HEK293 (cell line): ENCODE measurements at regions not wholly inside any gene's neighbourhood (a gene's known extent, or its start where the extent isn't known, plus 50 kb on each side); places are given as distances from the start of the nearest gene placed in this dataset.

ENCODE experiments used
- CTCF ChIA-PET: fragments of 350-600 bp; formaldehyde crosslinking; extraction: SDS; loops from one replicate; lab custom pipeline; 2021; ENCODE audit warnings: antibody characterized with exemption; lab: Yijun Ruan, JAX
- POLR2A ChIA-PET: fragments of 300-600 bp; formaldehyde crosslinking; extraction: SDS; loops from one replicate; lab custom pipeline; 2020; ENCODE audit warnings: antibody characterized with exemption, inconsistent platforms; lab: Yijun Ruan, JAX
- H3K27ac ChIP-seq: fragments of 200-500 bp; sonication (Bioruptor generic); 2 replicates; pipeline ENCODE4 v1.5.1; 2014; ENCODE audit warnings: low read depth, low read length, control low read depth, inconsistent platforms; ENCODE audit errors: extremely low read depth
- H3K36me3 ChIP-seq, 2 experiments: fragments of 200-500 bp in 1 of 2; sonication (Bioruptor generic) in 1 of 2; 1 replicate in 1 of 2; 2 replicates in 1 of 2; pipeline ENCODE4 v1.5.1; 2014 to 2017; ENCODE audit warnings: inconsistent platforms in 2 of 2, low read length in 2 of 2; ENCODE audit not compliant: control insufficient read depth in 2 of 2, insufficient read depth in 1 of 2
- H3K4me1 ChIP-seq: fragments of 200-500 bp; sonication (Bioruptor generic); 2 replicates; pipeline ENCODE4 v1.5.1; 2014; ENCODE audit warnings: mild to moderate bottlenecking, low read length, inconsistent platforms; ENCODE audit not compliant: control insufficient read depth, insufficient read depth
- H3K4me3 ChIP-seq: 2 replicates; pipeline ENCODE4 v1.5.1; 2011; ENCODE audit warnings: low read depth, mild to moderate bottlenecking, control low read depth, low read length, moderate library complexity
- H3K9me3 ChIP-seq: fragments of 200-500 bp; sonication (Bioruptor generic); 2 replicates; pipeline ENCODE4 v1.5.1; 2014; ENCODE audit warnings: low read depth, low read length, inconsistent platforms; ENCODE audit not compliant: control insufficient read depth, insufficient read depth
- EGR2 ChIP-seq: fragments of 450-650 bp; formaldehyde crosslinking; IDR thresholded peaks from 2 replicates; pipeline ENCODE4 v1.5.1; 2016; ENCODE audit warnings: low read depth, missing biosample characterization, missing genetic modification characterization
- HIC1 ChIP-seq: fragments of 450-650 bp; formaldehyde crosslinking; IDR thresholded peaks from 2 replicates; pipeline ENCODE4 v1.5.1; 2016; ENCODE audit warnings: missing biosample characterization, missing genetic modification characterization
- IKZF3 ChIP-seq: fragments of 450-650 bp; IDR thresholded peaks from 2 replicates; pipeline ENCODE4 v1.5.0; 2018; ENCODE audit warnings: missing biosample characterization, mild to moderate bottlenecking, missing genetic modification characterization, moderate library complexity
- MYNN ChIP-seq: fragments of 450-650 bp; formaldehyde crosslinking; IDR thresholded peaks from 2 replicates; pipeline ENCODE4 v1.5.1; 2016; ENCODE audit warnings: missing biosample characterization, missing genetic modification characterization, borderline replicate concordance
- OSR2 ChIP-seq: fragments of 450-650 bp; formaldehyde crosslinking; IDR thresholded peaks from 2 replicates; pipeline ENCODE4 v1.5.1; 2016; ENCODE audit warnings: missing biosample characterization, missing genetic modification characterization
- RBAK ChIP-seq: fragments of 450-650 bp; formaldehyde crosslinking; IDR thresholded peaks from 2 replicates; pipeline ENCODE4 v1.5.1; 2016; ENCODE audit warnings: missing biosample characterization, missing genetic modification characterization
- ZBTB17 ChIP-seq: fragments of 450-650 bp; formaldehyde crosslinking; IDR thresholded peaks from 2 replicates; pipeline ENCODE4 v1.5.1; 2016; ENCODE audit warnings: missing biosample characterization, missing genetic modification characterization
- ZBTB44 ChIP-seq: fragments of 450-650 bp; IDR thresholded peaks from 2 replicates; pipeline ENCODE4 v1.5.1; 2018; ENCODE audit warnings: missing biosample characterization, mild to moderate bottlenecking, missing genetic modification characterization
- ZNF175 ChIP-seq: fragments of 450-650 bp; formaldehyde crosslinking; IDR thresholded peaks from 2 replicates; pipeline ENCODE4 v1.5.1; 2016; ENCODE audit warnings: missing biosample characterization, missing genetic modification characterization
- ZNF366 ChIP-seq: fragments of 450-650 bp; formaldehyde crosslinking; conservative IDR thresholded peaks from 2 replicates; pipeline ENCODE4 v1.5.1; 2016; ENCODE audit warnings: missing biosample characterization, missing genetic modification characterization
- ZNF391 ChIP-seq: fragments of 450-650 bp; formaldehyde crosslinking; IDR thresholded peaks from 2 replicates; pipeline ENCODE4 v1.5.1; 2016; ENCODE audit warnings: low read depth, missing biosample characterization, missing genetic modification characterization, borderline replicate concordance
- ZNF596 ChIP-seq: fragments of 450-650 bp; IDR thresholded peaks from 2 replicates; pipeline ENCODE4 v1.5.0; 2018; ENCODE audit warnings: missing biosample characterization, mild to moderate bottlenecking, missing genetic modification characterization, moderate library complexity
- ZNF701 ChIP-seq: fragments of 450-650 bp; formaldehyde crosslinking; IDR thresholded peaks from 2 replicates; pipeline ENCODE4 v1.5.1; 2016; ENCODE audit warnings: missing biosample characterization, missing genetic modification characterization

DNA sequence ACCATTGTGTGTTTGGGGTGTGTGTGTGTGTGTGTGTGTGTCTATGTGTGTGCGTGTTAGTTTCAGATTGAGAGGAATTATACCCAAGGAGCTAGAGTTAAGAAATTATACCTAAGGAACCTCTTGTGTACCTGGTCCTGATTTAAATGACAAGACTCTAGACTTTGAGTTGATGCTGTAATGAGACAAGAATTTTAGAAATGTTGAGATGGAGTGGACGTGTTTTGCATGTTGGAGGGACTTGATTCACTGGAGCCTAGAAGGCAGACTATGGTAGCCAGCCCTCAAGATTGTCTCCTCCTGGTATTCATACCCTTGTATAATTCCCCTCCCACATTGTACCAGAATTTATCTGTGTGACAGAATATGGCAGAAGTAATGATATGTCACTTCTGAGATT lies 52.4 kb upstream of the HSPB3 start:
- ChIA-PET CTCF (interaction anchor here (0.6 to 2.4 kb wide), 4 partner anchors 16 to 464 kb away, joined by 3 to 17 read pairs (median 4); no protein-coding TSS in a partner anchor), POLR2A (interaction anchor here (1.0 to 1.3 kb wide), 2 partner anchors 13 to 92 kb away, joined by 3 to 4 read pairs; no protein-coding TSS in a partner anchor)
- no peak overlapping the region for H3K4me3 ChIP-seq
- H3K4me1 ChIP-seq, result no peaks in the 10 kb centered on the region; the same call in 1 of the 2 replicates
- no peaks in the 10 kb centered on the region for H3K36me3 ChIP-seq
- H3K27ac ChIP-seq, result no peak overlapping the region
- TF ChIP-seq RBAK (tag by site-specific recombination) (no peak), ZNF391 (tag by site-specific recombination) (no peak)
- TF ChIP-seq, all 188 proteins: peak for 0
- no peaks in the 10 kb centered on the region for H3K9me3 ChIP-seq

DNA sequence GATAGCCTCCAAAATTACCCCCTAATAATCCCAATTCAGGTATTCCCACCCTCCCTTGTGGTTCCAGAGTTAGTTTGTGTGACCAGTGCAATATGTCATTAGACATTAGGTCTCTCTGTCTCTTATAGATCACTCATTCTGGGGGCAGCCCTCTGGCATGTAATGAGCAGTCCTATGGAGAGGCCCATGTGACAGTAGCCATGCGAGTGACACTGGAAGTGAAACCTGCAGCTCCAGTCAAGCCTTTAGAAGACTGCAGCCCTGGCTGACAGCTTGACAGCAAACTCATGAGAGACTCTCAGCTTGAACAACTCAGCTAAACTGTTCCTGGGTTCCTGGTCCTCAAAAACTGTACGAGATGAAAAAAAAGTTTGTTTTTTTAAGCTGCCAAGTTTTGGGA lies 54.0 kb upstream of the HSPB3 start:
- Histone ChIP-seq H3K4me1 (no peaks in the 10 kb centered on the region; the same call in 1 of the 2 replicates), H3K4me3 (no peak overlapping the region), H3K27ac (no peak overlapping the region), H3K9me3 (no peaks in the 10 kb centered on the region), H3K36me3 (no peaks in the 10 kb centered on the region)
- POLR2A ChIA-PET, result interaction anchor here (1.2 kb wide), 1 partner anchor 91 kb away, joined by 3 read pairs; the partner anchor contains the start of gene ARL15
- no peak for TF ChIP-seq ZNF701 (tag by site-specific recombination)
- no peak for TF ChIP-seq IKZF3 (tag by site-specific recombination)
- TF ChIP-seq ZNF175 (tag by site-specific recombination), result no peak
- TF ChIP-seq MYNN (tag by site-specific recombination), result no peak
- no peak for TF ChIP-seq ZBTB17 (tag by site-specific recombination)
- no peak for TF ChIP-seq OSR2 (tag by site-specific recombination)
- TF ChIP-seq ZBTB44 (tag by site-specific recombination), result no peak
- CTCF ChIA-PET, result interaction anchor here (1.6 to 2.4 kb wide), 2 partner anchors 18 to 158 kb away, joined by 6 to 17 read pairs; no protein-coding TSS in a partner anchor

DNA sequence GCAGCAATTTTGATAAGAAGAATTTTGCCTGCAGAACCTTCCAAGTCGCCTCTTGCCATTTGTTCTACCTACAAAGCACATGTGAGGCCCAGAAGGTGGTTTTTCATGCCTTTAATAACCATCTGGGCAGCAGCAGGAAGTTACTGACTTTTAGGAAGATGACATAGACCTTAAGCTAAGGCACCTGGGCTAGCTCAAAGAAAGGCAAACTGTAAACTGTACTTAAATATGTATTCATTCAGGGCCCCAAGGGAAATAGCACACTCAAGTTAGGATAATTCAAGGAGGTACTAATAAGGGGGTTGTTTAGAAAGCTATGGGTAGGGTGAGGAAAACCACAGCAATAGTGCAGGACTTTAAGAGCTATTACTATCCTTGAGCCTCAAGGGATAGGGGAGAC lies 57.3 kb upstream of the HSPB3 start:
- Histone ChIP-seq H3K9me3 (no peaks in the 10 kb centered on the region), H3K36me3 (no peaks in the 10 kb centered on the region), H3K4me1 (no peaks in the 10 kb centered on the region), H3K27ac (no peak overlapping the region), H3K4me3 (no peak overlapping the region)
- TF ChIP-seq ZNF366 (tag by site-specific recombination) (no peak), ZNF596 (tag by site-specific recombination) (no peak), EGR2 (no peak)
- POLR2A ChIA-PET, result interaction anchor here (1.6 kb wide), 1 partner anchor 88 kb away, joined by 6 read pairs; the partner anchor contains the start of gene ARL15
- CTCF ChIA-PET, result no interaction called here

- ChIA-PET CTCF (interaction anchor here (0.6 kb wide), 1 partner anchor 714 kb away, joined by 3 read pairs; no protein-coding TSS in a partner anchor), POLR2A (no interaction called here)
Measured at GRCh38 chr5:54397420-54397819, 58.1 kb upstream of the HSPB3 start.

More at GRCh38 chr5:54397420-54397819, 58.1 kb upstream of the HSPB3 start:
- H3K9me3 ChIP-seq, result no peaks in the 10 kb centered on the region
- peak; percentile 97 for TF ChIP-seq ZNF366 (tag by site-specific recombination)
- TF ChIP-seq HIC1 (tag by site-specific recombination), result no peak
- no peak overlapping the region for H3K27ac ChIP-seq
- no peaks in the 10 kb centered on the region for H3K36me3 ChIP-seq
- H3K4me3 ChIP-seq, result no peak overlapping the region
- H3K4me1 ChIP-seq, result no peaks in the 10 kb centered on the region
